ENCODE measurements at regions not wholly inside any gene's neighbourhood (a gene's known extent, or its start where the extent isn't known, plus 50 kb on each side); places are given as distances from the start of the nearest gene placed in this dataset.

DNA sequence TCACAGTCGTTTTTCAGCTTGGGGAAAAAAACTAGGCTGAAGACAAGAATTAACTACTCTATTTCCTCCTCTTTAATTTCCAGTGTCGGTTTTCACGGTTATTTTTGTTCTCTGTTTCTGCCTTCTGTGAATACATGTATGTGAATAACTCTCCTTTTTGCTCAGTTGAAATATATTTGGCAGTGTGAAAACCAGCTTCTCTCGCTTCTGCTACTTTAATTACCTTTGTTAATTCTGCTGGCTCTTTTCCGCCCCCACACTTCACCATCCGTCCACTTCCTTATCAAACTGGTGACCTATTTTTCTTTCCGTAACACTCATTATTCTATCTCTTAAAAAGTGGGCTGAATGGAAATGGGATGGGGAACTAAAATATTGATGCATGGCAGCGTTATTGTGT is 126.4 kb downstream of the POU4F1 start:
- intact Hi-C loops (cut with DNase I, micrococcal nuclease): no loop called here
- H3K4me3 Mint-ChIP-seq: no peak overlapping the region
- H3K4me1 Mint-ChIP-seq: no peaks in the 10 kb centered on the region
- peaks cover 4% of the 10 kb centered on the region for H3K27me3 Mint-ChIP-seq
- CTCF ChIA-PET: no interaction called here
- DNase-seq (no peak), ATAC-seq (no peak)
- no peaks in the 10 kb centered on the region for H3K36me3 Mint-ChIP-seq (ENCODE audit: low read depth)
- POLR2A ChIA-PET: no interaction called here
- H3K27ac Mint-ChIP-seq: no peak overlapping the region
- no peaks in the 10 kb centered on the region for H3K9me3 Mint-ChIP-seq (ENCODE audit: low read depth)

GRCh38 chr13:78468621-78469020 is 134.7 kb downstream of the POU4F1 start:
- no peak for DNase-seq
- no peaks in the 10 kb centered on the region for H3K4me1 Mint-ChIP-seq
- H3K27ac Mint-ChIP-seq: no peak overlapping the region
- H3K4me3 Mint-ChIP-seq: no peak overlapping the region
- intact Hi-C loops (cut with DNase I, micrococcal nuclease): no loop called here
- peaks cover 5% of the 10 kb centered on the region for H3K27me3 Mint-ChIP-seq
- ChIA-PET CTCF (no interaction called here), POLR2A (no interaction called here)
- ATAC-seq: no peak
- no peaks in the 10 kb centered on the region for H3K36me3 Mint-ChIP-seq (ENCODE audit: low read depth)
- no peaks in the 10 kb centered on the region for H3K9me3 Mint-ChIP-seq (ENCODE audit: low read depth)

DNA sequence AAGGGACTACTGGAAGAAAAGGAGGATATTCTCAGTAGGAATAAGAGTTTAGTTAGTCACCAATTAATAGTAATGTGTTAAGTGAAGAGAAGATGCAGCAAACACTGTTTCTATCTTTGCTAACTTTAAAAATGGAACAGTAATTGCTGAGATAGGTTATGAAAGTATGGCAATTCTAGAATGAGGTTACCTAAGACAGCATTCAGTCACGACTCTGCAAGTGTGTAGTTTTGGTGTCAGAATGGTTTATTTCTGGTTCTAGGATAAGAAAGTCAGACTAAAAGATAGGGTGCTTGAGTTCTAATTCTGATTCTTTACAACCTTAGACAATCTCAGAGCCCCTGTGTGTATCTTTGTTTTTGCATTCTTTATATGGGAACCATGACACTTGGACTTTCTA is 138.1 kb downstream of the POU4F1 start:
- intact Hi-C loops (cut with DNase I, micrococcal nuclease): no loop called here
- ChIA-PET POLR2A (no interaction called here), CTCF (no interaction called here)
- Mint-ChIP-seq H3K9me3 (ENCODE audit: low read depth) (no peaks in the 10 kb centered on the region), H3K27me3 (peaks cover 2% of the 10 kb centered on the region), H3K4me3 (no peak overlapping the region), H3K27ac (no peak overlapping the region), H3K4me1 (no peaks in the 10 kb centered on the region), H3K36me3 (ENCODE audit: low read depth) (no peaks in the 10 kb centered on the region)
- DNase-seq (no peak), ATAC-seq (no peak)

GRCh38 chr13:78460176-78460575 is 143.2 kb downstream of the POU4F1 start:
- peaks cover 2% of the 10 kb centered on the region for H3K27me3 Mint-ChIP-seq
- DNase-seq: no peak
- intact Hi-C loops (cut with DNase I, micrococcal nuclease): no loop called here
- H3K9me3 Mint-ChIP-seq (ENCODE audit: low read depth): no peaks in the 10 kb centered on the region
- no peak overlapping the region for H3K4me3 Mint-ChIP-seq
- no peak for ATAC-seq
- POLR2A ChIA-PET: no interaction called here
- H3K4me1 Mint-ChIP-seq: no peaks in the 10 kb centered on the region
- CTCF ChIA-PET: no interaction called here
- H3K27ac Mint-ChIP-seq: no peak overlapping the region
- no peaks in the 10 kb centered on the region for H3K36me3 Mint-ChIP-seq (ENCODE audit: low read depth)

DNA sequence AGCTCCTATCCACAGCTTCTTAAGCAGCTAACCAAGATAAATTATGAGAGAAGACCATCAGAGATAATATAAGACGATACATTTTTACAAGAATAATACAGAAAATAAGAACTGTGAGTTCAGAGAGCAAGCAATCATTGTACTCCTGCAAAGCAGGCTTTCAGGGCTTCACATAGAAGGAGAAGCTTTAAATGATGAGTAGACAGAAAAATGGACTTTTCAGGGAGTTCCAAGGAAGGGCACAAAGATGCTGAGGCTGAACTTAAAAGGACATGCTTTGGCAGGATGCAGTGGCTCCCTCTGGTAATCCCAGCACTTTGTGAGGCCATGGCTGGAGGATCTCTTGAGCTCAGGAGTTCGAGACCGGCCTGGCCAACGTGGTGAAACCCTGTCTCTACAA is 159.5 kb downstream of the POU4F1 start:
- DNase-seq (no peak), ATAC-seq (no peak)
- H3K9me3 Mint-ChIP-seq (ENCODE audit: low read depth): no peaks in the 10 kb centered on the region
- intact Hi-C loops (cut with DNase I, micrococcal nuclease): no loop called here
- H3K27ac Mint-ChIP-seq: no peak overlapping the region
- no peaks in the 10 kb centered on the region for H3K4me1 Mint-ChIP-seq
- H3K4me3 Mint-ChIP-seq: no peak overlapping the region
- ChIA-PET POLR2A (no interaction called here), CTCF (interaction anchor here (1.3 kb wide), 1 partner anchor 11 kb away, joined by 3 read pairs; no protein-coding TSS in a partner anchor)
- peaks cover 2% of the 10 kb centered on the region for H3K27me3 Mint-ChIP-seq
- no peaks in the 10 kb centered on the region for H3K36me3 Mint-ChIP-seq (ENCODE audit: low read depth)

GRCh38 chr13:78437781-78438180 is 165.6 kb downstream of the POU4F1 start:
- Mint-ChIP-seq H3K27me3 (peaks cover 2% of the 10 kb centered on the region), H3K4me1 (no peaks in the 10 kb centered on the region), H3K9me3 (ENCODE audit: low read depth) (no peaks in the 10 kb centered on the region), H3K4me3 (no peak overlapping the region), H3K36me3 (ENCODE audit: low read depth) (no peaks in the 10 kb centered on the region), H3K27ac (no peak overlapping the region)
- ChIA-PET POLR2A (no interaction called here), CTCF (no interaction called here)
- intact Hi-C loops (cut with DNase I, micrococcal nuclease): no loop called here
- no peak for ATAC-seq
- no peak for DNase-seq

DNA sequence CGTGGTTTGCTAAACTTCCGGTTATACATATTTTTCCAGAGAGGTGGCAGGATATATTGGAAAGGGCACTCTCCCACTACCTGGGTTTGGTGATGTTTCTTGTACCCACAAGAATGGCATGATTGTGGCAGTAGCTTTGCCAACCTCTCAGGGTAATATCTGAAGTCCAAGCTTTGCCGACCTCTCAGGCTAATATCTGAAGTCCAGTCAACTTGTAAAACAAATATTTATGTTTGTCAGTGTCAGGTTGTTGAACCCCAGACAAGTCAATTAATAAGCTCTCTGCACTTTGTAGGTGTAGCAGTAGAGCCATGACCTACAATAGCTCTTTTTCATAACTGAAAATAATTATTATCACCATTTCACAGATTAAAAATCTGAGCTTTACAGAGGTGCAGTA is 167.0 kb downstream of the POU4F1 start:
- H3K27me3 Mint-ChIP-seq: peaks cover under 1% of the 10 kb centered on the region
- POLR2A ChIA-PET: no interaction called here
- H3K36me3 Mint-ChIP-seq (ENCODE audit: low read depth): no peaks in the 10 kb centered on the region
- no peaks in the 10 kb centered on the region for H3K9me3 Mint-ChIP-seq (ENCODE audit: low read depth)
- DNase-seq (no peak), ATAC-seq (no peak)
- H3K4me1 Mint-ChIP-seq: no peaks in the 10 kb centered on the region
- H3K27ac Mint-ChIP-seq: no peak overlapping the region
- CTCF ChIA-PET: no interaction called here
- intact Hi-C loops (cut with DNase I, micrococcal nuclease): no loop called here
- H3K4me3 Mint-ChIP-seq: no peak overlapping the region

DNA sequence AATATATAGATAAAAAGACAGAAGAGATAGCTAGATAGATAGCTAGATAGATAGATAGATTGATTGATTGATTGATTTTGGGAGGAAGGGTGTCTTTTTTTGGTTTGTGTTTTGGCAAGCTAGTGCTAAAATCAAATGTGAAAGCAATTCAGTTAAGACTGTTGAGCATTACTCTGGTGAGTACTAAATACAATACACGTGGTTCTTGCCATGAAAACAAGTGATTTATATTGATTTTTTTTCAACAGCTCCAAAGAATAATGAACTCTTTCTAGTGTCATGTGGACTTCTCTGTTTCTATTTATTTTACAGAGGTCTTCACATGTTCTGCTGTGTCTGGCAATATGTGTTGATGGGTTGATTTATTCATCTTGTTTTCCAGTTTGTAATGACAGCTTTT is 172.0 kb downstream of the POU4F1 start:
- Mint-ChIP-seq H3K4me1 (no peaks in the 10 kb centered on the region), H3K36me3 (ENCODE audit: low read depth) (no peaks in the 10 kb centered on the region), H3K4me3 (no peak overlapping the region), H3K27me3 (peaks cover 3% of the 10 kb centered on the region), H3K9me3 (ENCODE audit: low read depth) (no peaks in the 10 kb centered on the region), H3K27ac (no peak overlapping the region)
- intact Hi-C loops (cut with DNase I, micrococcal nuclease): no loop called here
- ChIA-PET POLR2A (no interaction called here), CTCF (no interaction called here)
- DNase-seq: no peak
- no peak for ATAC-seq

DNA sequence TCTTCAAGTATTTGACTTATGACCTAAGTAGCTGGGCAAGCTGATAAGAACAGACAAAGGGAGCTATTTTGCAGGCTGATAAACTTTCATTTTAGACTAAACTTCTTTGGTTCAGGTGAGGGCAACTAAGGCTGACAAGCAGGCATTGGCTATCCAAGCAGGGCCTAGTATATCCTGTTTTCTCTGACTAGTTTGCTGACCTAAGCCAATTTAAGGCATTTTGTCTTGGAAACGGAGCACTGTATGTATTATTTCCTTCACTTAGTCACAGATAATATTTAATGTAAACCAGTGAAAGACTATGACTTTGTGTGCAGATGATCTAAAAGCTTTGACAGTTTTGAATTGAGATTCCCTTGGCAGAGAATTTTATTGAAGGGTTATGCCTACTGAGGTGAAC is 172.5 kb downstream of the POU4F1 start:
- POLR2A ChIA-PET: no interaction called here
- Mint-ChIP-seq H3K27ac (no peak overlapping the region), H3K36me3 (ENCODE audit: low read depth) (no peaks in the 10 kb centered on the region), H3K4me3 (no peak overlapping the region), H3K9me3 (ENCODE audit: low read depth) (no peaks in the 10 kb centered on the region), H3K27me3 (peaks cover 3% of the 10 kb centered on the region), H3K4me1 (no peaks in the 10 kb centered on the region)
- DNase-seq: no peak
- ATAC-seq: no peak
- intact Hi-C loops (cut with DNase I, micrococcal nuclease): no loop called here
- CTCF ChIA-PET: no interaction called here

DNA sequence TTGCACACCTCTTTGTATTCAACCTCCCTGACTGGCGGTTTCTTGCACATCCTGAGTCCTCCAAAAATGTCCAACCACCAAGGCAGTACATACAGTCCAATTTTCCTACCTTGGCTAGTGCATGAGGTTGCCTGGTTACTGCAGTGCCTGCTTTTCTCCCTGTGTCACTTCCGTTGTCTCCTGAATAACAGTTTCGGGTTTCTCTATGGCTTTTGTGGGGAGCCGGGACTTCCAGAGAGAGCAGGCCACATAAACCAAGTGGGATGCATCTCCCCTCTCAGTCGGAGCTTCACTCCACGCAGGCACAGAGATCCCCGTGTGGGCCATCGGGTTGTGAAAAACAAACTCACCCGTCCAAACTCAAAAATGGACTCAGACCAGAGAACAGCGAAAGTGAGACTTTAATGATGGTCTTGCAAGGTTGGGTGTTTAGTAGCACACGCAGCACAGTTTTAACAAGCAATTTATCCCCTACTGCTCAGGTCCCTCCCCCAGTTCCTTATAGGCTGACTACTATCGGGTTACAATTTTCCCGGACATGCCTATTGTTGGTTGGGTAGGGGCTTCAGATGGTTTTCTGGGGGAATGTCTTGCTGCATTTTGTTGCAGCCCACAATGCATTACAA is 173.1 kb downstream of the POU4F1 start:
- Mint-ChIP-seq H3K9me3 (ENCODE audit: low read depth) (no peaks in the 10 kb centered on the region), H3K4me1 (no peaks in the 10 kb centered on the region), H3K27ac (no peak overlapping the region), H3K4me3 (no peak overlapping the region), H3K27me3 (peaks cover 3% of the 10 kb centered on the region), H3K36me3 (ENCODE audit: low read depth) (no peaks in the 10 kb centered on the region)
- ATAC-seq (no peak), DNase-seq (no peak)
- intact Hi-C loops (cut with DNase I, micrococcal nuclease): no loop called here
- CTCF ChIA-PET: no interaction called here
- POLR2A ChIA-PET: no interaction called here

DNA sequence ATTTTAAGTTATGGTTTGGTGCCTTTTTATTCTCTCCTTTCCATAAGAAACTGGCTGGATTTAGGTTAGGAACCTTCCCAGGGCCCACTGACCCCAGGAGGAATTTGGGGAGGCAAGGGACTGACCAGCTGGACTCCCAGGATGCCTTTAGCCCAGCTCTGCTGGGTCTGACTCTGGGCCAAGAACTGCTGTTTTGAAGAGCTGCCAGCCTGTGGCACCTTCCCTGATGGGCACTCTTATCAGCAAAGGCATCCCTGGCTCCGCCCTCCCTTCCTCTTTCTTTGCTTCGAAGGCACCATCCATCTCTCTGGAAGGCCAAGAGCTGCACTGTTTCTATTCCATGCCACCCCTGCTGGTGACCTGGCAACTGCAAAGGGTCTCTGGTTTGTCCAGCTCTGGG is 174.7 kb downstream of the POU4F1 start:
- DNase-seq: no peak
- H3K36me3 Mint-ChIP-seq (ENCODE audit: low read depth): no peaks in the 10 kb centered on the region
- intact Hi-C loops (cut with DNase I, micrococcal nuclease): no loop called here
- no peak overlapping the region for H3K4me3 Mint-ChIP-seq
- H3K4me1 Mint-ChIP-seq: no peaks in the 10 kb centered on the region
- no peaks in the 10 kb centered on the region for H3K9me3 Mint-ChIP-seq (ENCODE audit: low read depth)
- H3K27ac Mint-ChIP-seq: no peak overlapping the region
- no peak for ATAC-seq
- ChIA-PET POLR2A (interaction anchor here (0.7 kb wide), 1 partner anchor 26 kb away, joined by 5 read pairs; no protein-coding TSS in a partner anchor), CTCF (interaction anchor here (1.1 kb wide), 1 partner anchor 24 kb away, joined by 4 read pairs; no protein-coding TSS in a partner anchor)
- peaks cover 3% of the 10 kb centered on the region for H3K27me3 Mint-ChIP-seq

GRCh38 chr13:78426183-78426582 is 177.2 kb downstream of the POU4F1 start:
- no peak for ATAC-seq
- ChIA-PET CTCF (no interaction called here), POLR2A (no interaction called here)

DNA sequence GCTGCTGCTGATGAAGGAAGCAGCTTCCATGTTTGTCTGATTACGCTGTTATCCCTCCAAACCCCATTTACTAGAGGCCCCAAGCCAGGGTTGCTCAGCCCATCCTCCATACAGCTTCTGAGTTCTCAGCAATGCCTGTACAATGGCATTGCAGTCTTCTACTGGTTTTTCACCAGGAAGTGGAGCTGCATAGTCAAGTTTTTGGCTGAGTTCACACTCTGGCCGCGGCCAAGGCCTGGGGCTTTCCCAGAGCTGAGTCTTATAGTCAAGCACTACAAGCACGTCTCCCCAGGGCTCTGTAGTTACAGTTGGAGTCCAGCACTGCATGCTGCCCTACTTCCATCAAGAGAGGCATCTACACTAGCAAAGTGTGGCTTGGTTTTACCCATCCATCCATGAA is 182.5 kb downstream of the POU4F1 start:
- CTCF ChIA-PET: no interaction called here
- H3K36me3 Mint-ChIP-seq (ENCODE audit: low read depth): no peaks in the 10 kb centered on the region
- no peak for ATAC-seq
- no peaks in the 10 kb centered on the region for H3K4me1 Mint-ChIP-seq
- no peaks in the 10 kb centered on the region for H3K9me3 Mint-ChIP-seq (ENCODE audit: low read depth)
- intact Hi-C loops (cut with DNase I, micrococcal nuclease): no loop called here
- no peak overlapping the region for H3K4me3 Mint-ChIP-seq
- H3K27me3 Mint-ChIP-seq: no peaks in the 10 kb centered on the region
- no peak overlapping the region for H3K27ac Mint-ChIP-seq
- POLR2A ChIA-PET: no interaction called here
- no peak for DNase-seq

More at GRCh38 chr13:78426183-78426582, 177.2 kb downstream of the POU4F1 start:
- no peak overlapping the region for H3K4me3 Mint-ChIP-seq
- no peaks in the 10 kb centered on the region for H3K36me3 Mint-ChIP-seq (ENCODE audit: low read depth)
- no peaks in the 10 kb centered on the region for H3K4me1 Mint-ChIP-seq
- H3K9me3 Mint-ChIP-seq (ENCODE audit: low read depth): no peaks in the 10 kb centered on the region
- no peak overlapping the region for H3K27ac Mint-ChIP-seq
- intact Hi-C loops (cut with DNase I, micrococcal nuclease): no loop called here
- H3K27me3 Mint-ChIP-seq: peaks cover 3% of the 10 kb centered on the region
- no peak for DNase-seq
